ENCODE measurements at regions not wholly inside any gene's neighbourhood (a gene's known extent, or its start where the extent isn't known, plus 50 kb on each side); places are given as distances from the start of the nearest gene placed in this dataset.

- FAIRE-seq: no peak
- Histone ChIP-seq H3K56ac (replicated peaks; ENCODE audit: insufficient read length, low read depth, low read length) (no peak overlapping the region), H3K14ac (ENCODE audit: insufficient read length) (no peak overlapping the region), H3K27ac (ENCODE audit: low read depth, low read length) (no peak overlapping the region), H4K20me1 (replicated peaks in 1 of 2; ENCODE audit: control insufficient read depth in 1 of 2, insufficient read depth in 2 of 2, low read length in 2 of 2) (no peaks in the 10 kb centered on the region), H3K23ac (ENCODE audit: insufficient read length) (no peak overlapping the region), H2BK120ac (replicated peaks; ENCODE audit: low read depth, low read length) (no peak overlapping the region), H3K9me3 (ENCODE audit: insufficient read depth in 2 of 2, low read depth in 1 of 2, low read length in 1 of 2) (no peaks in the 10 kb centered on the region), H3K79me2 (ENCODE audit: control insufficient read depth in 1 of 2, insufficient read depth in 2 of 2, low read length in 2 of 2) (no peaks in the 10 kb centered on the region), H4K5ac (ENCODE audit: insufficient read length, low read depth, low read length) (no peak overlapping the region), H2BK15ac (ENCODE audit: low read length) (no peak overlapping the region), H4K91ac (replicated peaks; ENCODE audit: insufficient read length, low read length) (no peak overlapping the region), H3K27me3 (replicated peaks in 1 of 4; ENCODE audit: control insufficient read depth in 3 of 4, extremely low read depth in 1 of 4, insufficient read depth in 3 of 4, low read length in 3 of 4) (no peaks in the 10 kb centered on the region), H3K18ac (ENCODE audit: extremely low read depth, low read length) (no peak overlapping the region), H2BK5ac (ENCODE audit: low read depth, low read length) (no peak overlapping the region), H2AFZ (ENCODE audit: low read length) (no peak overlapping the region), H4K8ac (ENCODE audit: extremely low read depth, insufficient read depth, low read length) (no peak overlapping the region), H3K79me1 (ENCODE audit: low read depth, low read length) (no peaks in the 10 kb centered on the region), H2BK20ac (ENCODE audit: low read length) (no peak overlapping the region), H3K23me2 (ENCODE audit: low read depth, low read length) (no peaks in the 10 kb centered on the region), H3K4ac (replicated peaks; ENCODE audit: insufficient read length, low read depth, low read length) (no peak overlapping the region), H3K9ac (replicated peaks in 1 of 4; ENCODE audit: extremely low read depth in 1 of 4, low read depth in 3 of 4, low read length in 3 of 4) (no peak overlapping the region), H2BK12ac (ENCODE audit: low read depth, low read length) (no peak overlapping the region), H3K4me3 (ENCODE audit: extremely low read depth in 1 of 4, insufficient read depth in 2 of 4, low read depth in 3 of 4, low read length in 4 of 4) (no peak overlapping the region), H3K36me3 (ENCODE audit: control insufficient read depth in 2 of 4, insufficient read depth in 4 of 4, low read length in 3 of 4) (no peaks in the 10 kb centered on the region), H3K4me2 (ENCODE audit: insufficient read depth in 1 of 2, low read depth in 2 of 2, low read length in 2 of 2) (no peak overlapping the region), H3K4me1 (replicated peaks in 1 of 4; ENCODE audit: control insufficient read depth in 3 of 4, insufficient read depth in 4 of 4, low read length in 3 of 4) (no peaks in the 10 kb centered on the region; a peak in 1 of 7 replicates), H2AK5ac (ENCODE audit: low read depth, low read length) (no peak overlapping the region)
- 74% methylated on average over 3 of the region's 3 CpGs; no CpG with 5 or more reads in 1 of the 2 experiments for WGBS, 2 experiments (ENCODE audit: extremely low coverage in 1 of 2, insufficient coverage in 1 of 2, insufficient read length in 1 of 2, insufficient replicate concordance in 2 of 2, low coverage in 1 of 2, low lambda C conversion rate in 2 of 2, missing lambda C conversion rate in 1 of 2)
- DNase-seq (ENCODE audit: low read depth in 1 of 2, low spot score in 2 of 2): no peak
- POLR2A ChIA-PET (ENCODE audit: partially characterized antibody): no interaction called here
- CTCF ChIA-PET (ENCODE audit: partially characterized antibody): no interaction called here
- TF ChIP-seq EP300 (IDR thresholded peaks at IDR 0.05; ENCODE audit: borderline replicate concordance in 1 of 2, low read depth in 2 of 2, low read length in 2 of 2) (no peak), CHD2 (IDR thresholded peaks at IDR 0.05; ENCODE audit: low read length) (no peak)
Observed at GRCh38 chrX:104315555-104315954, 60.8 kb upstream of the ESX1 start.

Data from H1 (cell line).